G401.6 (cell line): ENCODE measurements at regions not wholly inside any gene's neighbourhood (a gene's known extent, or its start where the extent isn't known, plus 50 kb on each side); places are given as distances from the start of the nearest gene placed in this dataset.

Source experiments
- FAIRE-seq: peaks from 2 replicates; lab custom pipeline; 2012; peaks lifted over from hg19 to GRCh38; lab: Jason Lieb, UNC

GRCh38 chr14:58783792-58784511 is 146.2 kb downstream of the DACT1 start:
- FAIRE-seq = no peak

- no peak for FAIRE-seq
Measured at GRCh38 chr14:58784931-58785330, 147.2 kb downstream of the DACT1 start.

GRCh38 chr14:58785701-58786100 is 147.9 kb downstream of the DACT1 start:
- FAIRE-seq = no peak

- no peak for FAIRE-seq
Measured at GRCh38 chr14:58787592-58787991, 149.8 kb downstream of the DACT1 start.

- no peak for FAIRE-seq
Measured at GRCh38 chr14:58788655-58789503, 151.1 kb downstream of the DACT1 start.

- no peak for FAIRE-seq
Measured at GRCh38 chr14:58789736-58790135, 152.0 kb downstream of the DACT1 start.

- no peak for FAIRE-seq
Measured at GRCh38 chr14:58792416-58792815, 154.7 kb downstream of the DACT1 start.

GRCh38 chr14:58793131-58793740 is 155.5 kb downstream of the DACT1 start:
- FAIRE-seq = no peak

- FAIRE-seq = no peak
Measured at GRCh38 chr14:58794993-58795762, 157.4 kb downstream of the DACT1 start.

GRCh38 chr14:58796242-58797009 is 158.7 kb downstream of the DACT1 start:
- FAIRE-seq = no peak

- no peak for FAIRE-seq
Measured at GRCh38 chr14:58797010-58797429, 159.3 kb downstream of the DACT1 start.

- no peak for FAIRE-seq
Measured at GRCh38 chr14:58798173-58798572, 160.4 kb downstream of the DACT1 start.

GRCh38 chr14:58801086-58801485 is 163.3 kb downstream of the DACT1 start:
- FAIRE-seq = no peak

- no peak for FAIRE-seq
Measured at GRCh38 chr14:58805057-58805456, 167.3 kb downstream of the DACT1 start.

GRCh38 chr14:58805605-58806409 is 168.0 kb downstream of the DACT1 start:
- FAIRE-seq = no peak

- FAIRE-seq = no peak
Measured at GRCh38 chr14:58807191-58807590, 169.4 kb downstream of the DACT1 start.

- no peak for FAIRE-seq
Measured at GRCh38 chr14:58808828-58809227, 171.1 kb downstream of the DACT1 start.

GRCh38 chr14:58809520-58809919 is 171.8 kb downstream of the DACT1 start:
- no peak for FAIRE-seq

- FAIRE-seq = no peak
Measured at GRCh38 chr14:58812050-58812910, 174.5 kb downstream of the DACT1 start.

- no peak for FAIRE-seq
Measured at GRCh38 chr14:58813745-58814144, 176.0 kb downstream of the DACT1 start.
